ENCODE measurements at regions not wholly inside any gene's neighbourhood (a gene's known extent, or its start where the extent isn't known, plus 50 kb on each side); places are given as distances from the start of the nearest gene placed in this dataset.

- no peak for DNase-seq
Measured at GRCh38 chr16:17529982-17530760, 59.4 kb upstream of the XYLT1 start.

GRCh38 chr16:17526956-17527937, 56.5 kb upstream of the XYLT1 start:
- no peak for DNase-seq

GRCh38 chr16:17524656-17525055, 53.9 kb upstream of the XYLT1 start:
- no peak for DNase-seq

GRCh38 chr16:17520561-17520960, 49.8 kb upstream of the XYLT1 start:
- no peak for DNase-seq

All from NCI-H82 (cell line).